ENCODE measurements at regions not wholly inside any gene's neighbourhood (a gene's known extent, or its start where the extent isn't known, plus 50 kb on each side); places are given as distances from the start of the nearest gene placed in this dataset.

DNA sequence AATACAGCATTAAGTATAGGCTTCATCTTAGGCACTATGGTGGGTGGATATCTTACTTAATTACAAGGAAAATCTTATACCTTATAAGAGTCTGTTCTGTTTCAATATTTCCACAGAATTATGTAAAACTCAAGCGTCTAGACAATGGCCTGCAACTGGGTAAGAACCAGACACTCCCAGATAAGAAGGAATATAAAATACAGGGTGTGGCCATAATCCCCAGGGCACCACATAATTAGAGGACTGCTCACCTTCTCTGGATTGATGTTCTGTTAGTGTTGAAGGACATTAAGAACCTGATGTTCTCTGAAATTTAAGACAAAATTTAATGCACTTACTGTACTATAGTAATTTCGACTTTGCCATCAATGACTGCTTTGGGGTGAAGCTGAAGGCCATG lies 198.2 kb upstream of the ARSJ start:
- no peak for DNase-seq (ENCODE audit: low read depth)

- no peak for DNase-seq (ENCODE audit: low read depth)
These were observed 198.9 kb upstream of the ARSJ start for GRCh38 chr4:114178392-114178791.

- DNase-seq (ENCODE audit: low read depth) = peak; percentile 50
These were observed 201.0 kb upstream of the ARSJ start for GRCh38 chr4:114180481-114180880.

DNA sequence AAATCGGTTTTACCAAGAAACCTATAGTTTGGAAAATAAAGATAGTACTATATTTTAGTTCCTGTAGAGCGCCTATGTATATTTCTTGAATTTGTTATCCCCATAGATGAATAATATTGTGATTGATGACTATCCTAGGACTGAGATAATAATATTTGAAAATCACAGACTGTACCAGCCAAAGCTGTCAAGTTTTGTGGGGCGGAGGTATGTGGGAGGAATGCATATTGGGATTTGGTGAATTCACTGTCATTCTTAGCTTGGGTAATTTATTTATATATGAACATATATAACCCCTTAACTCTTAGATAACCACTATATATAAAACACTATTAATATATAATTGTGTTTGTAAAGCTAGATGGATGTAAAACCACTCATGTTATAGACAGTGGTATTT lies 205.5 kb upstream of the ARSJ start:
- DNase-seq (ENCODE audit: low read depth) = no peak

- no peak for DNase-seq (ENCODE audit: low read depth)
These were observed 208.1 kb upstream of the ARSJ start for GRCh38 chr4:114187592-114187991.

DNA sequence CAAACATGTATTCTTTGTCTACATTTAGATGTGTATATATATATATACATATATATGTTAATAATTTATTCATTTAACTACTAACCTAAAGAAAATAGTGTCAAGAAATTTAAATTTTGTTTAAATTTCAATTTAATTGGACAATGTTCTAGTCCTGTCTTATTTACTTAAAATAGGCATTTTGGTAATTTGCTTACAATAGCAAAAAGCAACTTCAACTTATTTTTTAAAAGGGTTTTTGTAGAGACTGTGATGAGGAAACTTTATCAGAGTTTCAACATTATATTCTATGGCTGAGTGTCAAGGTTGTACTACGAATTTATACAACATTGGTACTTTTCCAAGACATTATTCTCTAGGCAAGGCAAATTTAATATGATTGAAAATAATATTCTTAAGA lies 212.0 kb upstream of the ARSJ start:
- DNase-seq (ENCODE audit: low read depth) = no peak

DNA sequence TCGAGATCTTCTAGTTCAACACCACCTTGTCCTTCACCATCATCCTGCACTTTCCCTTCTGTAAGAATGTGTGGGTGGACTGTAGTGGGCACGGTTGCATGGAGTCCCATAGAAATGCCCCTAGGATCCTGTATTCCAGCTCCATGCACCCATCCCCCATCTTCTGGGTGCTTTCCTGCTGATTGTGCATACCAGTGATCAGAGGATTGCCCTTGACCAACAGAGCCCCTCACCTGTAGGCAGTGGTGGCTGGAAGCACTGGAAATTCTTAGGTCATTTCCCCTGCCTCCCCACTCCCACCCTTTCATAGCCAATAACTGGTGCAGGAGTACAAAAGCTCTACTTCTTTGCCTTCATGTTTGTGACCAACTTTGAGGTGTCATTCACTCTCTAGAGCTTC lies 213.4 kb upstream of the ARSJ start:
- no peak for DNase-seq (ENCODE audit: low read depth)

DNA sequence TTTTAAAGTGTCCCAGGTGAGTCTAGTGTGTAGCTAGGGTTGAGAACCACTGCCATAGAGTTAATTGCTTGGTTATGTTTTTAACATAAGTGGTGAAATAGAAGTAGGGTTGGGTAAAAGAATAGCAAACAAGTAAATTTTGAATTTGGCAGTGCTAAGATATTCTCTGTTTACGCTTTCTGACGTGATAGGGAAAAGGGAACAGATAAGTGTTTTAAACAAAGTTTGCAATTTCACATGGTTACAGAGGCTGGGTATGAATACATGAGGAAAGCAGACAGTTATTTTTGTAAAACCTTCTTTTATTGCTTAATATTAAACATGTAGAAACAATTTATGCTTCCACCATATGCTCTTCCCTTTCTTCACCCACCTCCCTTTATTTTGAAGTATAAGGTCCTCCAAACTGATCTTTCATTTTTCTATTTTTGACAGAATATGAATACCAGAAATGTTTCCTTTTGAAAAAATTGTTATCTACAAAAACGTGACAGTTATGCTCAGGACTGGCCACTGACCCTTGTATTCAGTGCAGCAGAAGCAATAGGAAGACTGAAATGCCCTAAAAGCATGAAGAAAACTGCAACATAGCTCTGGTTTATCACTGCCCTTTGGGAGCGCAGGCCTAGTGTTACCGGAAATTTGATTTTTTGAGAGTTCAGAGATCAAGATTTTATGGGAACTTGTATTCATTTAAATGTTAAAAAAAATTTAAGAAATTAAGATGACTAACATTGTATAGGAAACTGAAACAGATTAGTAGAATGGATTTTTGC lies 214.4 kb upstream of the ARSJ start:
- DNase-seq (ENCODE audit: low read depth) = no peak

- no peak for DNase-seq (ENCODE audit: low read depth)
These were observed 217.2 kb upstream of the ARSJ start for GRCh38 chr4:114196606-114197005.

- no peak for DNase-seq (ENCODE audit: low read depth)
These were observed 220.6 kb upstream of the ARSJ start for GRCh38 chr4:114200026-114200425.

DNA sequence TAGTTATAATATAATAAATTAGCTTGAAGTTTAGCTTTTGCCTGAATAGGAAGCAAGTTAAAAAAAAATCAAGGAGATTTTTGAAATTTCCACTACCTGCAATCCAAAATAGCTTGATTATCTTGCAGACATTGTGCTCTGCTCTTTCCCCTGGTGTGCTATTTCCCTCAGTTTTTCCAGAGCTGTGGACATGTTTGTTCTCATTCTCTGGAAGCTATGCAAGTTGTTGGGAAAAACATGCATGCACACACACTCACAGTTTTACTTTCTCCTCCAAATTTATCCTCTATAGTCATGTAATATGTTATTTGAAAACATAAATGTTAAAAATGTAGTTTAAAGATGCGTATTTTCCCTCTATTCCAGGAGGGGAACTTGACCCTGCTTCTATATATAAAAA lies 225.8 kb upstream of the ARSJ start:
- DNase-seq (ENCODE audit: low read depth) = no peak

GRCh38 chr4:114208574-114209151 lies 229.2 kb upstream of the ARSJ start:
- no peak for DNase-seq (ENCODE audit: low read depth)

DNA sequence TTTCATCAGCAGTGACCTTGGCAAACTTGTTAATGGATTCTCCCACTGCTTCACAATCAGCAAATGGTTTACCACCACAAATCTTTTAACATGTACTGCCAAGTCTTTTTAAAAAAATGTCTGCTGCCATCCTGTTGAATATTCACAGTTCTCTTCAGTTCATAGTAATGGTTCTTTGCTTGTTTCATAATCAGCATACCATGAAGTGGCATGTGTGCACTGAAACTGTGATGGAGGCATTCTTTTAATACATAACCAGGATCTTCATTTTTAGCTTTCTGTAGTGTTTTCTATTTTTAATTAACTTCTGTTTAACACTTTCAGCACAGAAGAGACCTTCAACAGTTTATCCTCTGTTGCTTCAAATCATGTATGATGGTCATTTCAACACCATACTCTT lies 230.1 kb upstream of the ARSJ start:
- no peak for DNase-seq (ENCODE audit: low read depth)

DNA sequence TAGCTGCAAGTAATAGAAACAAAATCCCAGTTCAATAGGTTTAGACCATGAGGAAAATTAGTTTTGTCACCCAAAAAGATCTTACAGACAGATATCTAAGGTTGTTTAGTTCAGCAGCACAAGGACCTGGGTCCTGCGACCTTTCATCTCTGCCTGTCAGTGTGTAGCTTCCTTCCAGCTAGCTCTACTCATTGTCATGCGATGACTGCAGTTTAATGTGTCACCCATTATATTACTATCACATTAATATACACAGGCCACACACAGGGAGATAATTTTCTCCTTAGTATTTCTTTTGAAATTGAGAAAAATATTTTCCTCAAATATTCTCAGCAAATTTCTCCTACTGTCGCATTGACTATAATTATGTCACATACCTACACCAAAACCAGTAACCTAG lies 232.1 kb upstream of the ARSJ start:
- no peak for DNase-seq (ENCODE audit: low read depth)

DNA sequence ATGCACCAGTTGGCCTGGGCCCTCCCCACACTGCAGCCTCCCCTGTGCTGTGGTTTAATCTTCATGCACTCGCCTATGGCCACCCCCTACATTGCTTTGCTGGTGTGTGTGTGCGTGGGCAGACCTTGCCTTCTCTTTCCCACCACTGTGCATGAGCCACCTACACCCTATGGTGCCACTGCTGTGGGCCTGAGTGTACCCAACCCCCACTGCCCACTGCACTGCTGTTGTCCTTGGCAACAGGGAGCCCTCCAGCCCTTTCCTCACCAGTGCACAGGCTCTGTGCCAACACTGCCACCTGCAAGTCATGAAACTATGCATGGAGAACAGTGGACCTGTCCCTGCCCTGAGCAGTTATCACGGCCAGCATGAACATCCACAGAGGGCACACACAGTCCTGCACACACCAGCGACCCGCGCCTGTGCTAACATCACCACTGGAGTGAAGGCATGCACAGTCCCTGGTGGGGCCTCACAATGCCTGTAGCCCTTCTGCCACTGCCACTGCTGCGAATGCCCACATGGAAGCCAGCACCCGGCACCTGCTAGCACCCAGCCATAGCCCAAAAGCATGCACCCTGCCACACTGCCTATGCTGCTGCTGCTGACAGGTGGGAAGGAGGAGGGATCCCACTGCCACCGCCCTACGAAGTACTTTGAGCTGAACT lies 237.8 kb upstream of the ARSJ start:
- no peak for DNase-seq (ENCODE audit: low read depth)

DNA sequence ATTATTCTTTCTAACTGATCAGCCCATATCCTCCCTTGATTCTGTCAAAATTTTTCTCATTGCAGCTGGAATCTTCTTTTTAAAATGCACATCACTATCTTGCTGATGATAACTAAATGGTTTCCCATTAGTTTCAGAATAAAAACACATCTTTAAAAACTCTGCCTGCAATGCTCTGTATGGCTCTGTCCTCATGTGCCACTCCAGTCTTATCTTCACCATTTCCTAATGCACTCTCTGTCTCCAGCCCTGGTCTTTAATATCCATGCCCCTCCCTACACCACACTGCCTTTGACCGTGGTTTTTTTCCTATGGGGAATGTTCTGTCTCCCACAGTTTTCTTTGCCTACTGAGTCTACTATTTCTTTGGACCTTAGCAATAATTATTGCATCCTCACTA lies 244.1 kb upstream of the ARSJ start:
- DNase-seq (ENCODE audit: low read depth) = no peak

DNA sequence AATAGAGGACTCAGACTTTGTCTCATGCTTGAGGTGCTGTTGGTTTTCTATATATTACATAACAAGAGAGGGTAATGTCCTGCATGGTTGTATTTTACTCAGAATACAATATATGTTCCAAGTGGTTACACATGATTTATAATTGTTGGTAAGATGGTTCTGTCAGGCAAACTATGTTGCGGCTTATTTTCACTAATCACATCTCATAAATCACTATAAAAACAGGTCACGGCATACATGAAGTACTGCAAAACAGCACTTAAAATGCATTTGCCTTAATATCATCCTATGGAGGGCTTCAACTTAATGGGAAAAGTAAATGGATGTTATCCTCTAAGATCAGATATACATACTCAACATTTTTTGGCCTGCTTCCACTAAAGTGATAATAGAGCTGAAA lies 246.0 kb upstream of the ARSJ start:
- DNase-seq (ENCODE audit: low read depth) = no peak

GRCh38 chr4:114226179-114226578 lies 246.7 kb upstream of the ARSJ start:
- DNase-seq (ENCODE audit: low read depth) = no peak

- no peak for DNase-seq (ENCODE audit: low read depth)
These were observed 247.7 kb upstream of the ARSJ start for GRCh38 chr4:114226968-114227760.

DNA sequence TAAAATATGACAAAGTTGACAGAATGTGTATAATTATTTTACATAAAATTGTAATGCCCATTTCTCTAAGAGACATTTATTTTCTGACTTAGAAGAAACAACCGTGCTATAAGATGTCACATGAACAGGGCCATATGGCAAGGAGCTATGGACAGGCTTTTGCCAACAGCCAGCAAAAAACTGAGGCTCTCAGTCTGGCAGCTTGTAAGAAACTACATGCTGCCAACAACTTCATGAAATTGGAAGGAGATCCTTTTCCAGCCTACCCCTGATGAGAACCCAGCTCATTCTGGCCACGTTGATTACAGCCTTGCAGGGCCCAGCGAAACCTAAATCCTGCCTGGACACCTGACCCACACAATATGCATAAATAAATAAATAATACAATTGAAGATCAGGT lies 250.3 kb upstream of the ARSJ start:
- DNase-seq (ENCODE audit: low read depth) = no peak

DNA sequence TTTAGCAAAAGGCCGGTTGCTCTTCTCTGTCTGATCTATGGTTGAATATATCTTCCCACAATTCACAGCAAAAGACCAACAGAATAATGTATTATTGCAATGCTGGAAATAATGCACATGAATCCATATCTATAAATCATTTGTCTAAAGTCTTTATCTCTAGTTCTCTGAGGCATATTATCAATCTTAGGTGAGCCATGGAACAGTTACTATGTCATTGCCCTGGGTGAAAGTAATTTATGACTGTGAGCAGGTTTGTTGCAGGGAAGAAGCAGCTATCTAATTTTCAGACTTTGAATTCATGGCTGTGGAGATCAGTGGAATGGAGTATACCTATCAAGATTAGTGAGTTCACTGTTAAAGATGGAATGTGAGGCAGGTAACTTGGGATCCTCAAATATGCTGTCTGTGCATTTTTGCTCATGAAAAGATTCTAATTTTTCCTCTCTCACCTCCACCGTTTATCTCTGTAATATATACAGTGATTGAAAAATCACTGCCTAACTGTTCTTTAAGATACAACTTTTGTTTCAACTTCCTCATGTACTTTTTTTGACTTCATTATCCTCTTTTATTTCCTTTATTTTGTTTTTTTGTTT lies 256.8 kb upstream of the ARSJ start:
- no peak for DNase-seq (ENCODE audit: low read depth)

GRCh38 chr4:114237997-114238396 lies 258.6 kb upstream of the ARSJ start:
- no peak for DNase-seq (ENCODE audit: low read depth)
